ENCODE measurements at regions not wholly inside any gene's neighbourhood (a gene's known extent, or its start where the extent isn't known, plus 50 kb on each side); places are given as distances from the start of the nearest gene placed in this dataset.

- TF ChIP-seq POLR2A (IDR thresholded peaks at IDR 0.05; ENCODE audit: low read length) (no peak), ATOH8 (CRISPR knock-in tag; IDR thresholded peaks at IDR 0.05; ENCODE audit: low read depth) (no peak), REST (IDR thresholded peaks at IDR 0.05) (no peak), CTCF (IDR thresholded peaks at IDR 0.05) (no peak), EP300 (IDR thresholded peaks at IDR 0.05) (no peak), RAD21 (conservative IDR thresholded peaks at IDR 0.05 in 1 of 2, IDR thresholded peaks at IDR 0.05 in 1 of 2) (no peak), CEBPB (IDR thresholded peaks at IDR 0.05) (no peak), RARB (CRISPR knock-in tag; IDR thresholded peaks at IDR 0.05) (no peak), SMC3 (IDR thresholded peaks at IDR 0.05) (no peak), RCOR1 (IDR thresholded peaks at IDR 0.05; ENCODE audit: low read depth, low read length) (no peak)
Observed at GRCh38 chr15:36066757-36067156, 512.7 kb upstream of the CDIN1 start.
